ENCODE measurements at regions not wholly inside any gene's neighbourhood (a gene's known extent, or its start where the extent isn't known, plus 50 kb on each side); places are given as distances from the start of the nearest gene placed in this dataset.

DNA sequence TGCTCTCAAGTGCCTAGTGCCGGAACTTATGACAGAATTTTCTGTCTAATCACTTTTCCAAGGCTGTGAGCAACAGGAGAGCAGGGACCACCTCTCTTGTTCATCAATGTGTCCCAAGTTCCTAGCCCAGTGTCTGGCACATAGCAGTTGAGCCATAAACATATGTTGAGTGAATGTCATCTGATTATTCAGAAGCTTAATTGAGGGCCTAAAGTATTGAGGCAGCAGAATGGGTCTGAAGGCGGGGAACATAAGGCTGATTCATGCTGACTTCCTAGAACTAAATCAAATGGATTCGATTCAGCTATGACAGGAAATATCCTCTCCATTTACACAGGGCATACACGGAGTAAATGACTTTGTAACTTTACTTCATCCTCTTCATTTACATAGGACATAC is 438.0 kb upstream of the ZFHX3 start:
- no peak overlapping the region for H2AFZ ChIP-seq (ENCODE audit: control insufficient read depth, low read length)
- no peaks in the 10 kb centered on the region for H4K20me1 ChIP-seq (ENCODE audit: control insufficient read depth, extremely low read depth, insufficient read depth, low read length)
- peaks cover 2% of the 10 kb centered on the region for H3K9me3 ChIP-seq (ENCODE audit: control insufficient read depth, low read depth, low read length)
- H3K27ac ChIP-seq (ENCODE audit: control insufficient read depth, insufficient read depth, low read length): no peak overlapping the region
- DNase-seq (ENCODE audit: low read depth, low spot score): no peak
- no peak overlapping the region for H3K4me3 ChIP-seq (ENCODE audit: control insufficient read depth in 2 of 3, extremely low read depth in 1 of 3, insufficient read depth in 2 of 3, low read depth in 1 of 3, low read length in 3 of 3)
- TF ChIP-seq, protein P1, sequence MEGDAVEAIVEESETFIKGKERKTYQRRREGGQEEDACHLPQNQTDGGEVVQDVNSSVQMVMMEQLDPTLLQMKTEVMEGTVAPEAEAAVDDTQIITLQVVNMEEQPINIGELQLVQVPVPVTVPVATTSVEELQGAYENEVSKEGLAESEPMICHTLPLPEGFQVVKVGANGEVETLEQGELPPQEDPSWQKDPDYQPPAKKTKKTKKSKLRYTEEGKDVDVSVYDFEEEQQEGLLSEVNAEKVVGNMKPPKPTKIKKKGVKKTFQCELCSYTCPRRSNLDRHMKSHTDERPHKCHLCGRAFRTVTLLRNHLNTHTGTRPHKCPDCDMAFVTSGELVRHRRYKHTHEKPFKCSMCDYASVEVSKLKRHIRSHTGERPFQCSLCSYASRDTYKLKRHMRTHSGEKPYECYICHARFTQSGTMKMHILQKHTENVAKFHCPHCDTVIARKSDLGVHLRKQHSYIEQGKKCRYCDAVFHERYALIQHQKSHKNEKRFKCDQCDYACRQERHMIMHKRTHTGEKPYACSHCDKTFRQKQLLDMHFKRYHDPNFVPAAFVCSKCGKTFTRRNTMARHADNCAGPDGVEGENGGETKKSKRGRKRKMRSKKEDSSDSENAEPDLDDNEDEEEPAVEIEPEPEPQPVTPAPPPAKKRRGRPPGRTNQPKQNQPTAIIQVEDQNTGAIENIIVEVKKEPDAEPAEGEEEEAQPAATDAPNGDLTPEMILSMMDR (optimal IDR thresholded peaks at IDR 0.05 in 1 of 3, IDR thresholded peaks at IDR 0.05 in 1 of 3, conservative IDR thresholded peaks at IDR 0.05 in 1 of 3; ENCODE audit: extremely low read depth in 1 of 3, insufficient read depth in 2 of 3, low read length in 3 of 3): no peak
- TF ChIP-seq EZH2 (IDR thresholded peaks at IDR 0.05; ENCODE audit: low read length): no peak
- no peak overlapping the region for H3K9ac ChIP-seq (ENCODE audit: control insufficient read depth, extremely low read depth, insufficient read depth, low read length)
- no peak overlapping the region for H3K4me2 ChIP-seq (ENCODE audit: control insufficient read depth, extremely low read depth, insufficient read depth, low read depth, low read length)
- H3K36me3 ChIP-seq (ENCODE audit: control insufficient read depth in 2 of 2, extremely low read depth in 1 of 2, insufficient read depth in 2 of 2, low read length in 2 of 2): no peaks in the 10 kb centered on the region
- no peaks in the 10 kb centered on the region for H3K9me1 ChIP-seq (ENCODE audit: control insufficient read depth, extremely low read depth, insufficient read depth, low read length)
- FAIRE-seq: no peak
- H3K27me3 ChIP-seq (ENCODE audit: control insufficient read depth, extremely low read depth, insufficient read depth, low read length): no peaks in the 10 kb centered on the region
- H3K4me1 ChIP-seq (ENCODE audit: control insufficient read depth, extremely low read depth, insufficient read depth, low read length): no peaks in the 10 kb centered on the region
- no peaks in the 10 kb centered on the region for H3K79me2 ChIP-seq (ENCODE audit: control insufficient read depth, insufficient read depth, low read length)
- dilution Hi-C loops (cut with MboI; ENCODE audit: extremely low pct_ligation_motif_present, low sequenced_read_pairs): no loop called here

DNA sequence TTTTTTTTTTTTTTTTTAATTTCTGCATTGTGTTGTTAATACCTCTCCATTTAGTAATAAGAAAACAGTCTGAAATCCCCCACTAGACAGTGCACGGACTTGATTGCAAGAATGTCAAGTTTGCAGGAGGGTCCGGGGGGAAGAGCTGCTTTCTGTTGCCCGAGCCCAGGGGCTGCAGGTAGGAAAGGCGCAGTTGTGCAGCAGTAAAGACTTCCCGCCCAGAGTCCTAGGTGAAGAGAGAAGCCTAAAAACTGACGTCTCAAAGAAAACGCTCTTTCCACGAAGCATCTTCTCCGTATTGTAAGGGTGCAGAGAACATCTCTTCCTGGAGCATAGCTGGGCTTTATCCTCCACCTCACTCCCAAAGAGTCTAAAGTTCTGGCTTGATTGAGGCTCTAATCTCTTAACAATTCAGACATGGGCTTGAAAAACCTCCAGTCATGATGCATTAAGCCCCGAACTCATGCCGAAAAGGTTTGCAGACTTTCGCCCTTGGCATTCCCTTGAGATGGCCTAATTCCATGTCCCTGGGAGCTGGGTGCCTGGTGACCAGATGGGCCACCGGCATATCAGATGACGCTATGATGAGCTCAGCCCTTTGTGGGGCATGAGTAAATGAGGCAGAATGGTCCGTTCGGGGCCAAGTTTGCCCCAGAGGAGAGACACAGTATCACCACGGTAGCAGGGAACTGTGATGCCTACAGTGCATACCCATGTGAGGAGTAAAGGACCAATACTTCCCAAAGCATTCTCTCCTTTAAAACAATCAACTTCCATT is 436.2 kb upstream of the ZFHX3 start:
- Histone ChIP-seq H3K27me3 (ENCODE audit: control insufficient read depth, extremely low read depth, insufficient read depth, low read length) (no peaks in the 10 kb centered on the region), H2AFZ (ENCODE audit: control insufficient read depth, low read length) (no peak overlapping the region), H3K4me1 (ENCODE audit: control insufficient read depth, extremely low read depth, insufficient read depth, low read length) (no peaks in the 10 kb centered on the region), H3K4me2 (ENCODE audit: control insufficient read depth, extremely low read depth, insufficient read depth, low read depth, low read length) (no peak overlapping the region), H4K20me1 (ENCODE audit: control insufficient read depth, extremely low read depth, insufficient read depth, low read length) (no peaks in the 10 kb centered on the region), H3K4me3 (ENCODE audit: control insufficient read depth in 2 of 3, extremely low read depth in 1 of 3, insufficient read depth in 2 of 3, low read depth in 1 of 3, low read length in 3 of 3) (no peak overlapping the region), H3K9me3 (ENCODE audit: control insufficient read depth, low read depth, low read length) (peaks cover 2% of the 10 kb centered on the region), H3K79me2 (ENCODE audit: control insufficient read depth, insufficient read depth, low read length) (no peaks in the 10 kb centered on the region), H3K9me1 (ENCODE audit: control insufficient read depth, extremely low read depth, insufficient read depth, low read length) (no peaks in the 10 kb centered on the region), H3K9ac (ENCODE audit: control insufficient read depth, extremely low read depth, insufficient read depth, low read length) (no peak overlapping the region), H3K27ac (ENCODE audit: control insufficient read depth, insufficient read depth, low read length) (no peak overlapping the region), H3K36me3 (ENCODE audit: control insufficient read depth in 2 of 2, extremely low read depth in 1 of 2, insufficient read depth in 2 of 2, low read length in 2 of 2) (no peaks in the 10 kb centered on the region)
- dilution Hi-C loops (cut with MboI; ENCODE audit: extremely low pct_ligation_motif_present, low sequenced_read_pairs): no loop called here
- TF ChIP-seq, protein P1 (optimal IDR thresholded peaks at IDR 0.05 in 1 of 3, IDR thresholded peaks at IDR 0.05 in 1 of 3, conservative IDR thresholded peaks at IDR 0.05 in 1 of 3; ENCODE audit: extremely low read depth in 1 of 3, insufficient read depth in 2 of 3, low read length in 3 of 3): no peak
- TF ChIP-seq EZH2 (IDR thresholded peaks at IDR 0.05; ENCODE audit: low read length): no peak
- no peak for FAIRE-seq
- no peak for DNase-seq (ENCODE audit: low read depth, low spot score)

Measured in keratinocyte (primary cell).